ENCODE measurements at regions not wholly inside any gene's neighbourhood (a gene's known extent, or its start where the extent isn't known, plus 50 kb on each side); places are given as distances from the start of the nearest gene placed in this dataset.

GRCh38 chr13:54248306-54248705 lies 1219.7 kb downstream of the OLFM4 start:
- TF ChIP-seq CTCF (IDR thresholded peaks at IDR 0.05) (no peak), POLR2AphosphoS5 (IDR thresholded peaks at IDR 0.05) (no peak)

Data from sigmoid colon (tissue), 4 donors.